NB4 (cell line): ENCODE measurements at regions not wholly inside any gene's neighbourhood (a gene's known extent, or its start where the extent isn't known, plus 50 kb on each side); places are given as distances from the start of the nearest gene placed in this dataset.
A peak's percentile ranks its signal among the peaks of the same experiment; 100 is the strongest.
"Not testable (repeated sequence)": the region's sequence is repeated elsewhere in the genome, so short reads cannot be mapped to it uniquely, and the experiment has no call there.

Experiments
- DNase-seq: peaks from one replicate; pipeline ENCODE4 v3.0.0; 2010; ENCODE audit warnings: low read depth
- H3K4me3 ChIP-seq: one replicate; pipeline ENCODE4 v1.5.1; 2011; ENCODE audit warnings: mild to moderate bottlenecking, low read depth, low read length, moderate library complexity
- CTCF ChIP-seq: IDR thresholded peaks from one replicate; pipeline ENCODE4 v1.5.1; 2012; ENCODE audit warnings: low read depth, low read length
- MYC ChIP-seq: IDR thresholded peaks from 2 replicates; pipeline ENCODE4 v1.6.1; 2011; ENCODE audit warnings: low read depth, low read length
- POLR2A ChIP-seq: IDR thresholded peaks from 2 replicates; pipeline ENCODE4 v1.6.1; 2011; ENCODE audit warnings: mild to moderate bottlenecking; ENCODE audit not compliant: insufficient read length; ENCODE audit errors: extremely low read depth
- TF ChIP-seq, protein P1 (sequence below): IDR thresholded peaks from 2 replicates; pipeline ENCODE4 v1.6.1; 2011; ENCODE audit warnings: low read depth, low read length

- no peak for TF ChIP-seq MYC
- TF ChIP-seq, protein P1, sequence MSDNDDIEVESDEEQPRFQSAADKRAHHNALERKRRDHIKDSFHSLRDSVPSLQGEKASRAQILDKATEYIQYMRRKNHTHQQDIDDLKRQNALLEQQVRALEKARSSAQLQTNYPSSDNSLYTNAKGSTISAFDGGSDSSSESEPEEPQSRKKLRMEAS: no peak
- no peak for TF ChIP-seq POLR2A
- no peak for TF ChIP-seq CTCF
- DNase-seq: no peak
- H3K4me3 ChIP-seq: no peak overlapping the region
These were observed 53.3 kb upstream of the CYLC2 start for GRCh38 chr9:102941868-102942267.

DNA sequence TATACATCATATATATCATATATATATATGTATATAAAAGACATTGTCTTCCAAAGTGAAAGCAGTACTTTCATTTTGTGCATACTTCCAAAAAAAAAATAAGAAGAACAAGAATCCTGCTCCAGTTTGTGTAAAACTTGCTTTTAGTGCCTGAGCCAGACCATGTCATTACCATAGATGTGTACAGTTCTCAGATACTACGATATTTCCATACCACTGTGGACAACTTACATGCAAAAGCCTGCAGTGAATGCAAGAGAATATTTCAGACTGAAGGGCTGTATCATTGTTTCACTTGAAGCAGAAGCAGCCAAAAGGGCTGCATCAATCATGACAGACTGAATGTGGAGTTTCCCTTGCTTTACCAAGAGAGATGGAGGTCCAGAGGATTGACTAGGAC lies 72.6 kb upstream of the CYLC2 start:
- H3K4me3 ChIP-seq: no peak overlapping the region
- no peak for TF ChIP-seq POLR2A
- no peak for TF ChIP-seq MYC
- no peak for TF ChIP-seq CTCF
- TF ChIP-seq, protein P1: no peak
- DNase-seq: no peak

DNA sequence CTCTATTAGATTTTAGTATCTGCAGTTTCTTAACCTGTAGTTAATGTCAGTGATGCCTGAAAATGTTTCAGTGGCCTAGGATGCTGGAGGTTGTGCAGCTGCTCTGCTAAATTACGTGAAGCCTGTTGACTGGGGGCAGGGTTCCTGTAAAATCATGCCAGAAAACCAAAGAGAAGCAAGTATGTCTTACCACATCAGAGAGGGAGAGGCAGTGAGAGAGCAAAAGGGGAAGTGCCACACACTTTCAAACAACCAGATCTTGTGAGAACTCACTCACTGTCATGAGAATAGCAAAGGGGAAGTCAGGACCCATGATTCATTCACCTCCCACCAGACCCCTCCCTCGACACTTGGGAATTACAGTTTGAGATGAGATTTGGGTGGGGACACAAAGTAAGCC lies 83.9 kb upstream of the CYLC2 start:
- TF ChIP-seq CTCF (no peak), MYC (no peak), POLR2A (no peak)
- TF ChIP-seq, protein P1: no peak
- no peak overlapping the region for H3K4me3 ChIP-seq
- DNase-seq: peak; percentile 49

DNA sequence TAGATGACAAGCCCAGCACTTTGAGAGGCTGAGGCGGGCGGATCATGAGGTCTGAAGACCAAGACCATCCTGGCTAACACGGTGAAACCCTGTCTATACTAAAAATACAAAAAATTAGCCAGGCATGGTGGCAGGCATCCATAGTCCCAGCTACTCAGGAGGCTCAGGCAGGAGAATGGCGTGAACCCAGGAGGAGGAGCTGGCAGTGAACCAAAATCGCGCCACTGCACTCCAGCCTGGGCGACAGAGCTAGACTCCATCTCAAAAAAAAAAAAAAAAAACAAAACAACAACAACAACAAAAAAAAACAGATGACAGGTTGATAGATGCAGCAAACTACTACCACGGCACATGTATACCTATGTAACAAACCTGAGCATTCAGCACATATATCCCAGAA lies 89.3 kb upstream of the CYLC2 start:
- not testable (repeated sequence) for H3K4me3 ChIP-seq, DNase-seq

DNA sequence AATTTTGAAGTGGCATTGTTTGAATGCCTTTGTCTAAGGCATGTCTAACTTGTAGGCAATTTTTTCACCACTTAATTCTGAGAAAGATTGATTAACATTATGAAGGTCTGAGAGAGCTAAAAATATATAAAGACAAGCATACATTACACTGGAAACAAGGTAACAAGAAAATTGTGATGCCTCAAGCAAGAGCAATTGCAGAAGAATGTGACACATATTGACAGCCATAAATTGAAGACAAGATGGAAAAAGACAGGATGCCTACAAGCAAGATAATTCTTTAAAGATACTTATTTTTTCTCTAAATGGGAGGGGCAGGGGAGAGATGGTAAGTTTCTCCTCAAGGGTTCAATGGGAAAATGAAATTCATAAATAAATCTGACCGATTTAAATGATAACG lies 103.1 kb upstream of the CYLC2 start:
- H3K4me3 ChIP-seq: no peak overlapping the region
- no peak for TF ChIP-seq MYC
- TF ChIP-seq POLR2A: no peak
- no peak for TF ChIP-seq CTCF
- TF ChIP-seq, protein P1: no peak
- DNase-seq: no peak

DNA sequence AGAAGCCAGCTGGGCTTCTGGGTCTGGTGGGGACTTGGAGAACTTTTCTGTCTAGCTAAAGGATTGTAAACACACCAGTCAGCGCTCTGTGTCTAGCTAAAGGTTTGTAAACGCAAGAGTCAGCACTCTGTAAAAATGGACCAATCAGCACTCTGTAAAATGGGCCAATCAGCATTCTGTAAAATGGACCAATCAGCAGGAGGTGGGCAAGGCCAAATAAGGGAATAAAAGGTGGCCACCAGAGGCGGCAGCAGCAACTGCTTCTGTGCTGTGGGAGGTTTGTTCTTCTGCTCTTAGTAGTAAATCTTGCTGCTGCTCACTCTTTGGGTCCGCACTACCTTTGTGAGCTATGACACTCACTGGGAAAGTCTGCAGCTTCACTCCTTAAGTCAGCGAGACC lies 106.4 kb upstream of the CYLC2 start:
- not testable (repeated sequence) for DNase-seq, H3K4me3 ChIP-seq

GRCh38 chr9:102875687-102876086 lies 119.4 kb upstream of the CYLC2 start:
- no peak overlapping the region for H3K4me3 ChIP-seq
- DNase-seq: no peak
- TF ChIP-seq MYC: no peak
- TF ChIP-seq POLR2A: no peak
- TF ChIP-seq CTCF: no peak
- TF ChIP-seq, protein P1: no peak
